ENCODE measurements at regions not wholly inside any gene's neighbourhood (a gene's known extent, or its start where the extent isn't known, plus 50 kb on each side); places are given as distances from the start of the nearest gene placed in this dataset.

- Histone ChIP-seq H3K56ac (ENCODE audit: extremely low read depth, insufficient read depth, low read length) (no peak overlapping the region), H2BK20ac (ENCODE audit: low read depth, low read length) (no peak overlapping the region), H3K14ac (replicated peaks; ENCODE audit: low read depth, low read length) (no peak overlapping the region), H3K9ac (ENCODE audit: low read depth, low read length) (no peak overlapping the region), H2BK120ac (ENCODE audit: low read depth, low read length) (no peak overlapping the region), H3K4me1 (ENCODE audit: control insufficient read depth, insufficient read depth, low read length) (no peaks in the 10 kb centered on the region), H4K8ac (ENCODE audit: low read depth in 2 of 2, low read length in 2 of 2) (no peak overlapping the region), H3K79me1 (ENCODE audit: low read depth in 1 of 2, low read length in 2 of 2) (no peaks in the 10 kb centered on the region), H3K9me1 (ENCODE audit: insufficient read depth, low read length) (no peaks in the 10 kb centered on the region), H2AK5ac (ENCODE audit: low read depth, low read length) (no peak overlapping the region), H3K4me2 (ENCODE audit: low read depth, low read length) (no peak overlapping the region), H2BK15ac (ENCODE audit: low read depth, low read length) (no peak overlapping the region), H3K18ac (ENCODE audit: low read depth, low read length) (no peak overlapping the region), H3K27me3 (ENCODE audit: control insufficient read depth, insufficient read depth, low read length) (no peaks in the 10 kb centered on the region), H3K36me3 (ENCODE audit: control insufficient read depth, insufficient read depth, low read length) (no peaks in the 10 kb centered on the region), H3K27ac (ENCODE audit: insufficient read depth, low read length) (no peak overlapping the region), H2AK9ac (replicated peaks; ENCODE audit: low read depth, low read length, poor library complexity) (no peak overlapping the region), H3K4ac (ENCODE audit: low read depth, low read length) (no peak overlapping the region), H2AFZ (replicated peaks; ENCODE audit: low read length, poor library complexity) (no peak overlapping the region), H4K91ac (ENCODE audit: insufficient read depth, low read depth, low read length) (no peak overlapping the region), H3K4me3 (ENCODE audit: insufficient read depth, low read depth, low read length) (no peak overlapping the region), H3K23ac (ENCODE audit: low read depth, low read length) (no peak overlapping the region), H3K9me3 (ENCODE audit: control insufficient read depth, insufficient read depth, low read length) (no peaks in the 10 kb centered on the region), H4K20me1 (ENCODE audit: insufficient read depth, low read length) (no peaks in the 10 kb centered on the region), H4K5ac (ENCODE audit: low read depth, low read length) (no peak overlapping the region), H2BK5ac (ENCODE audit: low read depth, low read length, poor library complexity, severe bottlenecking) (no peak overlapping the region)
- no peak for TF ChIP-seq MAFK (IDR thresholded peaks at IDR 0.05; ENCODE audit: low read depth, low read length)
- no peak for TF ChIP-seq MXI1 (IDR thresholded peaks at IDR 0.05; ENCODE audit: borderline replicate concordance, low read depth, low read length)
- TF ChIP-seq ELK1 (IDR thresholded peaks at IDR 0.05; ENCODE audit: borderline replicate concordance, low read depth, low read length), result no peak
- DNase-seq (no peak), ATAC-seq (ENCODE audit: low read depth) (no peak)
- BruUV-seq (replicated peaks), result no TSS peak
- POLR2A ChIA-PET (ENCODE audit: unreplicated experiment), result no interaction called here
- CTCF ChIA-PET, result no interaction called here
- dilution Hi-C loops (cut with HindIII; ENCODE audit: low sequenced_read_pairs, unreplicated experiment), result no loop called here
- in situ Hi-C loops (cut with MboI; ENCODE audit: low sequenced_read_pairs), result no loop called here
- intact Hi-C loops (cut with micrococcal nuclease), result no loop called here
- WGBS, 2 experiments (ENCODE audit: extremely low coverage in 2 of 2, insufficient read length in 1 of 2), result 0% methylated on average over 1 of the region's 3 CpGs; no CpG with 5 or more reads in 1 of the 2 experiments
Observed at GRCh38 chr9:28082671-28083070, 509.4 kb upstream of the C9orf72 start.
